IMR-90 (cell line): ENCODE measurements at regions not wholly inside any gene's neighbourhood (a gene's known extent, or its start where the extent isn't known, plus 50 kb on each side); places are given as distances from the start of the nearest gene placed in this dataset.

Experiments
- ATAC-seq: fragments of 200-7000 bp; cut with Tn5 transposase; 2 replicates; pipeline ENCODE4 v1.9.1; 2020; ENCODE audit warnings: low read depth, mild to moderate bottlenecking, moderate library complexity
- BruUV-seq: library from RNA; stranded (reverse); fragments of 400-500 nt; replicated peaks from 2 replicates; lab custom pipeline; 2021; lab: Mats Ljungman, UMichigan
- CTCF ChIA-PET: fragments of 300-600 bp; formaldehyde crosslinking; extraction: SDS; loops from one replicate; lab custom pipeline; 2021; ENCODE audit warnings: antibody characterized with exemption; lab: Yijun Ruan, JAX
- POLR2A ChIA-PET: fragments of 300-600 bp; sonication (Branson Sonifier 250); formaldehyde crosslinking; loops from one replicate; lab custom pipeline; 2022; ENCODE audit warnings: antibody characterized with exemption; ENCODE audit not compliant: unreplicated experiment; lab: Charles Lee
- DNase-seq: peaks from one replicate; pipeline ENCODE4 v3.0.0; 2013
- H2AFZ ChIP-seq: replicated peaks from 2 replicates; pipeline ENCODE3; 2013; ENCODE audit warnings: low read length, mild to moderate bottlenecking; ENCODE audit not compliant: poor library complexity
- H2AK5ac ChIP-seq: 2 replicates; pipeline ENCODE4 v1.6.1; 2013; ENCODE audit warnings: low read depth, low read length, inconsistent platforms
- H2AK9ac ChIP-seq: replicated peaks from 2 replicates; pipeline ENCODE3; 2013; ENCODE audit warnings: mild to moderate bottlenecking, low read depth, low read length, moderate library complexity; ENCODE audit not compliant: poor library complexity
- H2BK120ac ChIP-seq: 2 replicates; pipeline ENCODE4 v1.6.1; 2013; ENCODE audit warnings: low read depth, low read length, inconsistent platforms
- H2BK15ac ChIP-seq: 3 replicates; pipeline ENCODE4 v1.6.1; 2013; ENCODE audit warnings: low read depth, low read length, inconsistent platforms
- H2BK20ac ChIP-seq: 2 replicates; pipeline ENCODE4 v1.6.1; 2013; ENCODE audit warnings: low read depth, mild to moderate bottlenecking, inconsistent platforms, low read length, moderate library complexity
- H2BK5ac ChIP-seq: 2 replicates; pipeline ENCODE4 v1.6.1; 2013; ENCODE audit warnings: mild to moderate bottlenecking, low read depth, low read length, inconsistent platforms; ENCODE audit not compliant: poor library complexity, severe bottlenecking
- H3K14ac ChIP-seq: replicated peaks from 2 replicates; pipeline ENCODE4 v1.6.1; 2013; ENCODE audit warnings: low read depth, low read length, inconsistent platforms
- H3K18ac ChIP-seq: 2 replicates; pipeline ENCODE4 v1.6.1; 2013; ENCODE audit warnings: low read depth, low read length, control low read depth
- H3K23ac ChIP-seq: 2 replicates; pipeline ENCODE4 v1.6.1; 2013; ENCODE audit warnings: low read depth, low read length, inconsistent platforms
- H3K27ac ChIP-seq: 2 replicates; pipeline ENCODE4 v1.5.1; 2013; ENCODE audit warnings: mild to moderate bottlenecking, control low read depth, low read length; ENCODE audit not compliant: insufficient read depth
- H3K27me3 ChIP-seq: 2 replicates; pipeline ENCODE4 v1.6.1; 2013; ENCODE audit warnings: low read length; ENCODE audit not compliant: control insufficient read depth, insufficient read depth
- H3K36me3 ChIP-seq: 2 replicates; pipeline ENCODE4 v1.6.1; 2013; ENCODE audit warnings: low read length, mixed read lengths; ENCODE audit not compliant: control insufficient read depth, insufficient read depth
- H3K4ac ChIP-seq: 2 replicates; pipeline ENCODE4 v1.6.1; 2013; ENCODE audit warnings: low read depth, low read length, inconsistent platforms
- H3K4me1 ChIP-seq: 2 replicates; pipeline ENCODE4 v1.6.1; 2013; ENCODE audit warnings: low read length, mixed read lengths; ENCODE audit not compliant: control insufficient read depth, insufficient read depth
- H3K4me2 ChIP-seq: 2 replicates; pipeline ENCODE4 v1.6.1; 2013; ENCODE audit warnings: low read depth, mild to moderate bottlenecking, control low read depth, low read length, moderate library complexity
- H3K4me3 ChIP-seq: 2 replicates; pipeline ENCODE4 v1.5.1; 2013; ENCODE audit warnings: low read depth, mild to moderate bottlenecking, control low read depth, low read length, moderate library complexity; ENCODE audit not compliant: insufficient read depth
- H3K56ac ChIP-seq: 2 replicates; pipeline ENCODE4 v1.6.1; 2013; ENCODE audit warnings: low read length, inconsistent platforms; ENCODE audit not compliant: insufficient read depth; ENCODE audit errors: extremely low read depth
- H3K79me1 ChIP-seq, 2 experiments: 2 replicates each; pipeline ENCODE4 v1.6.1; 2013; ENCODE audit warnings: low read length in 2 of 2, inconsistent platforms in 1 of 2, low read depth in 1 of 2
- H3K9ac ChIP-seq: 2 replicates; pipeline ENCODE4 v1.6.1; 2013; ENCODE audit warnings: low read depth, low read length, control low read depth
- H3K9me1 ChIP-seq: 2 replicates; pipeline ENCODE4 v1.6.1; 2013; ENCODE audit warnings: low read length, inconsistent platforms; ENCODE audit not compliant: insufficient read depth
- H3K9me3 ChIP-seq: 2 replicates; pipeline ENCODE4 v1.6.1; 2013; ENCODE audit warnings: low read length; ENCODE audit not compliant: control insufficient read depth, insufficient read depth
- H4K20me1 ChIP-seq: 2 replicates; pipeline ENCODE4 v1.6.1; 2013; ENCODE audit warnings: low read length, inconsistent platforms; ENCODE audit not compliant: insufficient read depth
- H4K5ac ChIP-seq: 2 replicates; pipeline ENCODE4 v1.6.1; 2013; ENCODE audit warnings: mild to moderate bottlenecking, low read depth, low read length, control low read depth
- H4K8ac ChIP-seq, 2 experiments: 2 replicates each; pipeline ENCODE4 v1.6.1; 2013; ENCODE audit warnings: low read depth in 2 of 2, low read length in 2 of 2, control low read depth in 1 of 2, inconsistent platforms in 1 of 2
- H4K91ac ChIP-seq: 2 replicates; pipeline ENCODE4 v1.6.1; 2013; ENCODE audit warnings: low read depth, low read length, inconsistent platforms; ENCODE audit not compliant: insufficient read depth
- CHD1 ChIP-seq: IDR thresholded peaks from 2 replicates; pipeline ENCODE4 v1.6.1; 2012; ENCODE audit warnings: low read depth, low read length, improper control_type of control experiment
- MAFK ChIP-seq: IDR thresholded peaks from 2 replicates; pipeline ENCODE4 v1.6.1; 2012; ENCODE audit warnings: low read depth, low read length, improper control_type of control experiment
- NFE2L2 ChIP-seq: fragments of 150-350 bp; IDR thresholded peaks from 2 replicates; pipeline ENCODE4 v1.6.1; 2016; ENCODE audit warnings: low read depth, mild to moderate bottlenecking, low read length
- POLR2A ChIP-seq: IDR thresholded peaks from 2 replicates; pipeline ENCODE4 v1.6.1; 2012; ENCODE audit warnings: mild to moderate bottlenecking, low read depth, low read length
- USF2 ChIP-seq: fragments of 150-350 bp; IDR thresholded peaks from 2 replicates; pipeline ENCODE4 v1.6.1; 2017; ENCODE audit warnings: mild to moderate bottlenecking, antibody characterized with exemption, low read length, low read depth
- WGBS, 2 experiments: methylation state at CpG; one replicate each; pipeline versions ENCODE4 v1.1.5 to v1.1.7; 2013; ENCODE audit warnings: missing lambda C conversion rate in 2 of 2; ENCODE audit not compliant: insufficient read length in 1 of 2; ENCODE audit errors: extremely low coverage in 2 of 2; 5-methylcytosine and 5-hydroxymethylcytosine counted together
- dilution Hi-C: fragments of 300-500 bp; cut with HindIII; formaldehyde crosslinking; loops from one replicate; pipeline ENCODE4 v1.14.3; 2018; ENCODE audit warnings: low sequenced_read_pairs; ENCODE audit not compliant: unreplicated experiment
- in situ Hi-C: fragments of 300-500 bp; cut with MboI; formaldehyde crosslinking; loops from 3 replicates; pipeline ENCODE4 v1.14.3; 2019; ENCODE audit warnings: low sequenced_read_pairs, inconsistent platforms, mixed read lengths
- intact Hi-C: fragments of 100-400 bp; cut with micrococcal nuclease; formaldehyde crosslinking; loops from 2 replicates; pipeline ENCODE4 v1.10.0; 2022
- TF ChIP-seq, protein P1 (sequence below): fragments of 150-350 bp; IDR thresholded peaks from 2 replicates; pipeline ENCODE4 v1.6.1; 2016; ENCODE audit warnings: low read depth, mild to moderate bottlenecking, low read length, moderate library complexity, borderline replicate concordance

DNA sequence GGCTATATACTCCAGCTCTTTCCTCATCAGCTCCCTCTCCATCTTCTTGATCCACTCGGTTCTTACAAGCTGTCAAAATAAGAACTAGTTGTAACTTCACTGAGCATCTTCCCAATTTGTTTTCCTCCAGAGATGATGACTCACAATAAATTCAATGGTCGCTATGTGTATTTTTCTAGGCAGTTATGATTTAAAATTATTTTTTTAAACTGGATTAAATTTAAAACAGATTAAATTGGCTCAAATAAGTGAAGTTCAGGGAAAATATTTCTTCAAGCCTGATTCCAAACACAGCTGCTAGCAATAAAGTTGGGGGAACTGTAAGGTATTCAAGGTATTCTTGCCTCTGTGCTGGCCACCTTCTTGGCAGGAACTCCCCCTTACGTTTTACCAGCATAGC lies 717.7 kb upstream of the USP15 start:
- no peaks in the 10 kb centered on the region for H3K79me1 ChIP-seq
- in situ Hi-C loops = no loop called here
- dilution Hi-C loops = no loop called here
- TF ChIP-seq NFE2L2 = no peak
- TF ChIP-seq POLR2A = no peak
- no peak for TF ChIP-seq CHD1
- no peak for TF ChIP-seq USF2
- TF ChIP-seq MAFK = no peak
- TF ChIP-seq, protein P1, sequence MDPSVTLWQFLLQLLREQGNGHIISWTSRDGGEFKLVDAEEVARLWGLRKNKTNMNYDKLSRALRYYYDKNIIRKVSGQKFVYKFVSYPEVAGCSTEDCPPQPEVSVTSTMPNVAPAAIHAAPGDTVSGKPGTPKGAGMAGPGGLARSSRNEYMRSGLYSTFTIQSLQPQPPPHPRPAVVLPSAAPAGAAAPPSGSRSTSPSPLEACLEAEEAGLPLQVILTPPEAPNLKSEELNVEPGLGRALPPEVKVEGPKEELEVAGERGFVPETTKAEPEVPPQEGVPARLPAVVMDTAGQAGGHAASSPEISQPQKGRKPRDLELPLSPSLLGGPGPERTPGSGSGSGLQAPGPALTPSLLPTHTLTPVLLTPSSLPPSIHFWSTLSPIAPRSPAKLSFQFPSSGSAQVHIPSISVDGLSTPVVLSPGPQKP = no peak
- H3K9ac ChIP-seq = no peak overlapping the region
- H2BK20ac ChIP-seq = no peak overlapping the region
- H3K4me1 ChIP-seq = no peaks in the 10 kb centered on the region
- H3K18ac ChIP-seq = no peak overlapping the region
- no CpG with 5 or more reads among the region's 3 CpGs for WGBS, 2 experiments
- no peak overlapping the region for H2AK5ac ChIP-seq
- H4K91ac ChIP-seq = no peak overlapping the region
- H3K27ac ChIP-seq = no peak overlapping the region
- no peak for DNase-seq
- no peak overlapping the region for H2AFZ ChIP-seq
- H3K9me3 ChIP-seq = peaks cover 10% of the 10 kb centered on the region
- no peak for ATAC-seq
- H4K20me1 ChIP-seq = no peaks in the 10 kb centered on the region
- H2BK120ac ChIP-seq = no peak overlapping the region
- H4K5ac ChIP-seq = no peak overlapping the region
- CTCF ChIA-PET = no interaction called here
- no peak overlapping the region for H2BK5ac ChIP-seq
- H3K4ac ChIP-seq = no peak overlapping the region
- intact Hi-C loops = no loop called here
- no peak overlapping the region for H2AK9ac ChIP-seq
- no peak overlapping the region for H3K14ac ChIP-seq
- no peak overlapping the region for H3K56ac ChIP-seq
- POLR2A ChIA-PET = no interaction called here
- H2BK15ac ChIP-seq = no peak overlapping the region
- H3K4me3 ChIP-seq = no peak overlapping the region
- no peak overlapping the region for H3K23ac ChIP-seq
- no peak overlapping the region for H4K8ac ChIP-seq
- no peak overlapping the region for H3K4me2 ChIP-seq
- no TSS peak for BruUV-seq
- no peaks in the 10 kb centered on the region for H3K9me1 ChIP-seq
- H3K27me3 ChIP-seq = no peaks in the 10 kb centered on the region
- H3K36me3 ChIP-seq = no peaks in the 10 kb centered on the region
